ENCODE measurements at regions not wholly inside any gene's neighbourhood (a gene's known extent, or its start where the extent isn't known, plus 50 kb on each side); places are given as distances from the start of the nearest gene placed in this dataset.

DNA sequence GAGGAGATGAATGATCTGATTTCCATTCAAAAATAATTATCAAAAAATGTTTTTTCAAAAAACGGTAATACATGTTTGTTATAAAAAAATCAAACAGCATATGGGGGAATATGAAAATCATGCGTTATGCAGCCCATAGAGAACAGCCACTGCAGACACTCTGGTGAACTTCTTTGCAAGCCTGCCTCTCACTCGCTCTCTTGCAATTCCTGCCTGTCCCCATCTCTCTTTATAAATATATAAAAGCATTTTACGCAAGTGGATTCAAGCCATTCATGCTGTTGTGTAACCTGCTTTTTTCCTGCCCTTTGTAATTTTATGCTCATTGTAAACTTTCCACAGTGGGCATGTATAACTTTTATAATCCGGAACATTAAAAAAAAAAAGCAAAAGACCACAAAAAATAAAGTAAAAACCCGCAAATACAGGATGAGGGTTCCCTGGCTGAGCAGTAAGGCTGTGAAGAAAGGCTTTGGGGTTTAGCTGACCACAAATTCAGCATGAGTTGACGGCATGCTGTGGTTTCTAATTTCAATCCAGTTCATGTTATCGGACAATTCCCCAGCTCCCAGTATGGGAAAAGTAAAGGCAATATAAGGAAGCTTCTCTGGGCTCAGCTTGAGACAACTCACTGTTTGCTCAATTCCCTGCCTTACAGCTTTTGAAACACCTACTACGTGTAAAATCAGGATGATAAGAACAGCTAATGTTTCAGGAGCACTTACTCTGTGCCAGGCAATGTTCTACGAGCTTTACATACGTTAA, 52.8 kb upstream of the ZBTB40 start:
- in situ Hi-C loops (cut with HindIII; ENCODE audit: low pct_unique_long_range_greater_than_20kb, low sequenced_read_pairs): no loop called here
- TF ChIP-seq JUND (IDR thresholded peaks at IDR 0.05; ENCODE audit: low read depth): no peak
- DNase-seq (ENCODE audit: low read depth in 1 of 2, low spot score in 1 of 2): no peak

DNA sequence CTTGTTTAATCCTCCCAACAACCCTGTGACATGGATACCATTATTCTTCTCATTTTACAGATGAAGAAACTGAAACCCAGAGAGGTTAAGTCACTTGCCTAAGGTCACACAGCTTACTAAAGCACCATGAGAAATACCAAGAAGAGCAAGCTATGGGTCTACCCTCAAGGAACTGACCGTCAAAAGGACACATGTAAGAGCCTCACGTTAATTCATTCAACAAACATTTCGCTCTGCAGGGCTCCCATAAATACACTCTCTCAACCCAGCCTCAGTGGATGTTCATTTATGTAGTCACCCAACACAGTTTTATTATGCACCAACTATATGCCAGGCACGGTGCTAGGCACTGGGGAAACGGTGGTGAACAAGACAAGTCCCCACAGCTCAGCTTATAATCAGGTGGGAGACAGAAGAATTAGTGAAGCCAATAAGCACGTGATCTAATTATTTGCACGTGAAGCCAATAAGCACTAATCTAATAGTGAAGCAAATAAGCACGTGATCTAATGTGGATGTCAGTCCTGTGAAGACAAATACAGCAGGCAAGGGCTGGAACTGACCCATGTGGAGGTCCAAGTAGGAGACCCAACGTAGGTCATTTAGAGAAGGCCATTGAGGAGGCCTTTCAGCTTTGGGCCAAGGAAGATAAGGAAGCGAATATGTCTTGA, 52.1 kb upstream of the ZBTB40 start:
- in situ Hi-C loops (cut with HindIII; ENCODE audit: low pct_unique_long_range_greater_than_20kb, low sequenced_read_pairs): no loop called here
- DNase-seq (ENCODE audit: low read depth in 1 of 2, low spot score in 1 of 2): no peak
- no peak for TF ChIP-seq JUND (IDR thresholded peaks at IDR 0.05; ENCODE audit: low read depth)
